T47D (cell line): ENCODE measurements at regions not wholly inside any gene's neighbourhood (a gene's known extent, or its start where the extent isn't known, plus 50 kb on each side); places are given as distances from the start of the nearest gene placed in this dataset.
"Not testable (repeated sequence)": the region's sequence is repeated elsewhere in the genome, so short reads cannot be mapped to it uniquely, and the experiment has no call there.

Source experiments
- DNase-seq, 2 experiments: peaks; one replicate each; pipeline versions ENCODE4 v3.0.0 to v3.0.0-alpha.2; 2011 to 2012; ENCODE audit warnings: low read depth in 1 of 2, low spot score in 1 of 2
- JUND ChIP-seq: IDR thresholded peaks from 2 replicates; pipeline ENCODE4 v1.6.1; 2012; ENCODE audit warnings: low read depth
- in situ Hi-C: cut with HindIII; loops from 2 replicates; pipeline ENCODE4 v1.10.0; 2016; ENCODE audit warnings: low sequenced_read_pairs, low pct_unique_long_range_greater_than_20kb

- DNase-seq = no peak
- in situ Hi-C loops = no loop called here
- TF ChIP-seq JUND = no peak
These were observed 116.4 kb upstream of the BEND4 start for GRCh38 chr4:42268824-42269223.

DNA sequence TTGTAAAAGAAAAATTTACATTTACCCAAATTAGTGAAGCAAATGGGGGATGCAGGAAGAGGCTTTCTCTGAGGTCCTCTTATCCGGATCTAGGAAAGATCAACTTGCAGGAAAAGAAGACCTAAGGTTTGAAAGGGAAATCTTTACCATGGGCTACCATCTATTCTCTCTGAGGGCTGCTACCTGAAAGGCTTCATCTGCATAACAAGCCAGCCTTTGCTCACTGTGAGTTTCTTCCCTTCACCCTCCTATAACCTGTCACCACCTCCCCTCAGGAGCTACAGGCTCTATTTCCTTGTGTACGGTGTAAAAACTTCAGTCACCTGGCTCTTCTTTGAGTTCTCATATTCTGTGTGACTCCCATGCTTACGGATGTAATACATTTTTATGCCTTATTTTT, 118.6 kb upstream of the BEND4 start:
- DNase-seq = no peak

DNA sequence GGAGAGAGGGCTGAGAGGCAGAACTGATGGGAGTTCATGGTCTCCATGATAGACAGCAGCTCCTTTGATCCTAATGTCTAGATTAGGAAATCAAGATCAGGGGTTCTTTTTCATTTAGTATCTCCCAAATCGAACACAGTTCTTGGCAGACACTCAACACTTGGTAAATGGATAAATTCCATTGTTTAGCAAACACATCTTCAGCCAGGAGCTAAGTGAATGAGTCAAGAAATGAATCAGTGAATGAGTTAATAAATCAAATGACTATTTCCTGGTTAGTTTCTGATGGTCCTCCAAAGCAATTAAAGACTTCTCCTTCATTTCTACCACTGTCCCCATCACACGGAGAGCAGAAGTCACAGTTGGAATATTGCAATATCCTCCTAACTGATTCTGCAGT, 120.0 kb upstream of the SHISA3 start:
- no peak for TF ChIP-seq JUND
- in situ Hi-C loops = no loop called here

More for the DNA sequence above, 118.6 kb upstream of the BEND4 start:
- in situ Hi-C loops = no loop called here
- TF ChIP-seq JUND = no peak

DNA sequence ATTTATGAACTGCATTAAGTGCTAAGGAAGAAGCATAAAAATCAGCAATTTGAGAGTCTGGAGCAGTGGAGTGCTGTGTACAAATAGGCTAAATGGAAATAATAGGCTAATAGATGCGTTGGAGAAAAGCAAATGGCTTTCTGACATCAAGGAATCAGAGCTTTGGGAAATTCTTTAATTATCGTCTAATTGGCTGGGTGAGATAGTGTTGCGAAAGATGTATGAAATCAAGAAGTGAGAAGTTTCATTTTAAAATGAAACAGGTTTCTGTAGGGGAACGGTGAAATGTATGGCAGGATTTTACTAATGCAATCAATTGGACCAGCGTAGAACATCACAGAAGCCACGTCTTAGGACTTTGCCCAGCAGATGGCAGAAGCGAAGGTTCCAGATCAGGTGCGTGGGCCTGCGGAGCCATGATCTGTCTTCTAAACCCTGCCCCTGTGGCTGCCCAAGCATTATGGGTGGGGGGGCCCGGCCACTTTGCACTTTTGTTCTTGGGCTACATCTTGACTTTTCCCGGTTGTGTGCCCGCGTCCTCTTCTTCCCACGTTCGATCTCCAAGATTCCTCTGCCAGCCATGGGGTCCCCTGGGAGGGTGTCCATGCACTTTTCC, 118.5 kb upstream of the SHISA3 start:
- TF ChIP-seq JUND = no peak
- in situ Hi-C loops = no loop called here
- no peak for DNase-seq

More for the DNA sequence above, 120.0 kb upstream of the SHISA3 start:
- DNase-seq = no peak

GRCh38 chr4:42280327-42281095, 116.8 kb upstream of the SHISA3 start:
- in situ Hi-C loops = no loop called here
- no peak for TF ChIP-seq JUND
- peak in 1 of 2 experiments; percentile 57 for DNase-seq

- DNase-seq = no peak
- in situ Hi-C loops = no loop called here
- no peak for TF ChIP-seq JUND
These were observed 115.8 kb upstream of the SHISA3 start for GRCh38 chr4:42281324-42282020.

- in situ Hi-C loops = no loop called here
- DNase-seq = peak; percentile 54 to 78
These were observed 115.0 kb upstream of the SHISA3 start for GRCh38 chr4:42282081-42282901.

DNA sequence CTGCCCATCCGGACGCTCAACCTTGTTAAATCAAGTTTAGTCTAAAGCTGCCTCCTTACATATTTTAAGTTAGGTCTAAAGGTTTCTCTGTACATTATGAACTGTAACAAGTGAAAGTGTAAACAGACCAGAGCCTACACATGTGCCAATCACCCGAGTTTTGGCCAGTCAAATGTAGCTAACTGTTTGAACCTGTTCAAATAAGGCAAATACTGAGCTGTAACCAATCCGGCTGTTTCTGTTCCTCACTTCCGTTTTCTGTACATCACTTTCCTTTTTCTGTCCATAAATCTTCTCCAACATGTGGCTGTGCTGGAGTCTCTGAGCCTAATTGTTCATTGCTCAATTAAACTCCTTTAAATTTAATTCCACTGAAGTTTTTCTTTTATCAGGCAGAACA, 113.3 kb upstream of the SHISA3 start:
- no peak for DNase-seq
- in situ Hi-C loops = no loop called here
- TF ChIP-seq JUND = no peak

More at GRCh38 chr4:42282081-42282901, 115.0 kb upstream of the SHISA3 start:
- no peak for TF ChIP-seq JUND

DNA sequence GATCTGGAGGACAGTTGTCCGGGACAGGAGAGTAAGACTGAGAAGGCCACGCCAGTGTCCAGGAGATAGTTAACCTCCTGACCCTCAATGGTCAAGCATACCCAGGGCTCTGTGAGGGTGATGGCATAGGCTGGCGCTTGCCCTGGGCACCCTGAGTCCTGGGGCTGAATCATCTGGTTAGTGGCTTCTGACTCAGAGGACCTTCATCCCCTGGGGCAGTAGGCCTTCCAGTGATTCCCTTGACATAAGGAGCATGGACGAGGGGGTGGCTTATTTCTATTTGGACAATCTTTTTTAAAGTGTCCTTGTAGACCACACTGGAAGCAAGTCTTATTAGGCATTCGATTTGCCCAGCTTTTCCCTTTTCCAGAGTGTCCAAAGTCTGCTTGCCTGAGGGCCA, 108.4 kb upstream of the SHISA3 start:
- in situ Hi-C loops, DNase-seq: not testable (repeated sequence)

GRCh38 chr4:42292192-42292591, 105.1 kb upstream of the SHISA3 start:
- in situ Hi-C loops = not testable (repeated sequence)

DNA sequence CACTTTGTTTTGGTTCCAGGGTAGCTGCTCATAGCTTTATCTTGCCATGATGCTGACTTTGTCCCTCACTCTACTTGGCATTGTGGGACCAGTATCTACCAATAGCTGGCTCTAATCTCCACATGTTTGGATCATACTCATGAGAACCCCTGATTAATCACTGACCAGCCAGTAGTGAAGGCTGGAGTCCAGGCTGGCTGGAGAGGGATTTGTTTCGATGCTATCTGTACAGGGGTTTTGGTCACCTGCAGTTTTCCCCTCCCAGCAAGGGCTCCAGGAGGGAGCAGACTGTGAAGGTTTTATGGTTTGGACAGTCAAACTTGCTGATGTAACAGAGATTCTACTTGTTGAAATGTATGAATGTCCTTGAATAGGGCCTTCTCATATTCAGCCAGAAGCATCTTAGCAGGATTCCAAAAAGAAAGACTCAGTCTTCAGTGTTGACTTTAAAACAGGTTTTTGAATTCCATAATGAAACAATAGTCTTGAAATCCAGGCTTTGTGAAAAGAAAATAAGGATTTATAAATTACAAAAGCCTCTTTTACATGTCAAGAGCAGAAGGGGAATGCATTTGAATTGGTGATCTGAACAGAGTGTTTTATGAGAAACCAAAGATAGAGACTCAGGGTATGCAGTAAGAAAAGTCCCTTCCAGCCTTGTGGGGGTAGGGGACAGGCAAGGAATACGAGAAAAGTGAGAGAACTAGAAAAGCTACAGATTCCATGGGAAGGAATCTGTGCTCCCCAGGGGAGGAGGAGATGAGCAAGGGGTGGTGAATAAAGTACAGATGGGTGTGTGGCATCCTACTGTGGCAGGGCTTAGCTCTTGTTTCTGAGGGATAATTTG, 103.1 kb upstream of the SHISA3 start:
- TF ChIP-seq JUND = no peak
- in situ Hi-C loops = no loop called here
- peak in 1 of 2 experiments; percentile 50 for DNase-seq

More at GRCh38 chr4:42292192-42292591, 105.1 kb upstream of the SHISA3 start:
- DNase-seq = not testable (repeated sequence)
